T follicular helper cell (primary cell): ENCODE measurements at regions not wholly inside any gene's neighbourhood (a gene's known extent, or its start where the extent isn't known, plus 50 kb on each side); places are given as distances from the start of the nearest gene placed in this dataset.
"Not testable (repeated sequence)": the region's sequence is repeated elsewhere in the genome, so short reads cannot be mapped to it uniquely, and the experiment has no call there.

ENCODE experiments used
- DNase-seq: peaks from one replicate; pipeline ENCODE4 v3.0.0-alpha.2; 2020; ENCODE audit warnings: low read depth

DNA sequence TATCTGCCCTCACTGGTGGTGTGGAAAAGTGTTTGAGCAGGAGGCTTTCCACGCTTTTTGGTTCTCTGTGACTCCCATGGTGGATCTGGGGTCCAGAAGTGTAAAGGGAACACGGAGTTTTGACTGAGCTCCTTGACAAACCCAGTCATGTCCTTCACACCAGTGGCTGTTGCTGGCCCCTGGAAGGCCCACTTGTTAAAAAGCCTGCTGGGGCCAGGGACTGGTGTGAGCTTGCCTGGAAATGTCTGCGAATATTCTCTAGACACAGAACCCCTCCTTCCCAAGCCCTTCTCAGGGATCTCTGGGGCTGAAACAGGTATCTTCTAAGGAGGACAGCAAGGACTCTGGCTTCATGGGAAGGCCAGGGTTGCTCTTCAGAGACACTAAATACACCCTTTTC, 343.0 kb downstream of the TCERG1L start:
- no peak for DNase-seq

GRCh38 chr10:130968964-130969363, 342.6 kb downstream of the TCERG1L start:
- DNase-seq = no peak

DNA sequence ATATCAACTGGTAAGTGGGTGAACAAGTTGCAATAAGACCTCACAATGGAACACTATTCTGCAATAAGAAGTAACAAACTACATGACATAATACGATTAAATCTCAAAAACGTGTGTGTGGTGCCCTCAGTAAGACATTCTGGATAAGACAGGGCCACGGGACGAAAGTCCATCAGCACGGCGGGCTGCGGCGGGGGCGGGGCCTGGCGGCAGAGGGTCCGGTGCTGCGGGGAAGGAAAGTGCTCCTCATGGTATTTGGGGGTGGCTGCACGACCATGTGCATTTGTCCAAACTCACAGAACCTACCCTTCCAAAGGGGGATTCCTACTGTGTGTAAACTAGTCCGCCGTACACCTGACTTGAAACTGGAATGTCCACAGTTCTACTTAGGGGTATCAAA, 341.8 kb downstream of the TCERG1L start:
- no peak for DNase-seq

- no peak for DNase-seq
Measured at GRCh38 chr10:130970341-130971122, 341.0 kb downstream of the TCERG1L start.

GRCh38 chr10:130971123-130971435, 340.4 kb downstream of the TCERG1L start:
- no peak for DNase-seq

DNA sequence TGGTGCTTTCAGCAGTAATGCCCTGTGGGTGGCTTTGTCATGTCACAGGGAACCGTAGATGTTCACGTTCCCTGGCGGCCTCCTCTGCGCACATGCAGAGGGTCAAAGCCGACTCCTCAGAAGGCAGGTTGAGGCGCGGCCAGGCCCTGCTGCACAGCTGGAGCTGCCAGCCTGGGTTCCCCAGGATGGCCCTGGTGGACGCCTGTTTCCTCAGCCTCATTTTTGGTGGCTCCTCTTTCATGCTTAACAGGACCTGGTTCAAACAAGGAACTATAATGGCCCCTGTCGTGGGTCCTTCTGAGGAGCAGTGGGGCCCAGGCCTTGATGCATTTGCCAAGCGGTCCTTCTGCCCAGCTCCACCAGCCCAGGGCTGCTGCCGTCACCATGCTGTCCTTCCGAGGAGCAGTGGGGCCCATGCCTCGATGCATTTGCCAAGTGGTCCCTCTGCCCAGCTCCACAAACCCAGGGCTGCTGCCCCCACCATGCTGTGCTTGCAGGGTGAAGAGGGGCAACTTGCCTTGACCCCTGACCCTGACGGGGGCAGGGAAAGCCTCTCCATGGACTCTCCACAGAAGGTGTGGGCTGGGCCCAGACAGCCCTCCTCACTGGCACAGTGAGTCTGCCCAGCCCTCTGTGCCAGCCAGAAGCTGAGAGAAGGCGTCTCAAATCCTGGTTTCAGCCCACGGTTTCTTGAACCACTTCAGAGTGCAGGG, 338.2 kb downstream of the TCERG1L start:
- no peak for DNase-seq

GRCh38 chr10:130974166-130974565, 337.4 kb downstream of the TCERG1L start:
- no peak for DNase-seq

- DNase-seq = not testable (repeated sequence)
Measured at GRCh38 chr10:130975351-130975750, 336.2 kb downstream of the TCERG1L start.

GRCh38 chr10:130982802-130983201, 328.7 kb downstream of the TCERG1L start:
- DNase-seq = no peak

- no peak for DNase-seq
Measured at GRCh38 chr10:130983749-130984148, 327.8 kb downstream of the TCERG1L start.

GRCh38 chr10:130984686-130985085, 326.8 kb downstream of the TCERG1L start:
- DNase-seq = no peak

- DNase-seq = no peak
Measured at GRCh38 chr10:130985158-130985753, 326.3 kb downstream of the TCERG1L start.

DNA sequence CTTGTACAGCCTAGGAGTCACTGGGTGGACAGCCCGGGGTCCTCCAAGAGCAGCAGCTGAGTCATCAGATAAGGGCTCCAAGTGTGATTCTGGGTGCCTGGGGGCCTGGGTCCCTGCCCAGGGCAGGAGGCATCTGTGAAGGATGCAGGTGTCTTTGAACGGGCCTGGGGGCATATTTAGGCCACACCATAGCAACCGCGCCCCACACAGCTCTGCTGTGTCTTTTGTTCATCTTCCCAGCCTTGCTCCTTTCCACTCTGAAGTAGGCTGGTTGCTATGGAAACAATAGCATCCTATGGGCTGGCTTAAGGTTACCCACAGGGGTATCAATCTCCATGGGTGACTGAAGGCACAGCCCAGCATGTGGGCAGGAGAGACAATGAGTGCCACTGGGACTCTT, 324.7 kb downstream of the TCERG1L start:
- DNase-seq = no peak

GRCh38 chr10:130987401-130987800, 324.1 kb downstream of the TCERG1L start:
- no peak for DNase-seq

GRCh38 chr10:130989670-130990232, 321.8 kb downstream of the TCERG1L start:
- no peak for DNase-seq

GRCh38 chr10:130990486-130990885, 321.0 kb downstream of the TCERG1L start:
- no peak for DNase-seq

DNA sequence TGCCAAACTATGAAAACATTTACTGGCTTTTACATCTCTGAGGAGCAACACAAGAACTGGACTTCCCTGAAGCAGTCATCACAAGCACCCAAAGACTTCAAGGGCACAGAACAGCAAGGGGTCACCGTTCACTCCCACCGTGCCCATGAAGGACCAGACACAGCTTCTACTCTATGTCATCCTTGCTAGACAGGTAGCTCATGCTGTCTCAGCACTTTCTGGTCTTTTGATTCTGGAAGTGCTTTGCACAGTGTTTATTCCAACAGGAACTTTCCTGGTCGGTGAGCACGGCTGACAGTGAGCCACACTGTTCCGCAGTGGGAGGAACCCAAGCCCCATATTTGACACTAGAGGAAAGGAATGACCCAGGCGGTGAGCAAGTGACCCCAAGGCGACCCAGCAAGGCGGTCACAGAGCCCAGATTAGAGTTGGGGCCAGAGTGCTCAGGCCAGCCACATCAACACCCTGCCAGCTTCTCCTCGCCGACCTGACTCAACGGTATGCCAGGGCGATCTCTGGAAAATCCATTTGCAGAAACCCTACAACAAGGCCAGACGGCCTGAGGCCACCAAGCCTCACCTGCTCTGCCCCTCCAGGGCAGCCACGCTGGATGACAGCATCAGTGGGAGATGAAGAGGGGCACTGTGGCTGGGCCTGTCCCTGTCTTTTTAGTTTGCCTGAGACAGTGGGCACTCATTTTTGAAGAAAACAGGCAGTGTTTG, 318.6 kb downstream of the TCERG1L start:
- DNase-seq = no peak

GRCh38 chr10:130993612-130994011, 317.9 kb downstream of the TCERG1L start:
- no peak for DNase-seq

- no peak for DNase-seq
Measured at GRCh38 chr10:130994191-130994590, 317.3 kb downstream of the TCERG1L start.

DNA sequence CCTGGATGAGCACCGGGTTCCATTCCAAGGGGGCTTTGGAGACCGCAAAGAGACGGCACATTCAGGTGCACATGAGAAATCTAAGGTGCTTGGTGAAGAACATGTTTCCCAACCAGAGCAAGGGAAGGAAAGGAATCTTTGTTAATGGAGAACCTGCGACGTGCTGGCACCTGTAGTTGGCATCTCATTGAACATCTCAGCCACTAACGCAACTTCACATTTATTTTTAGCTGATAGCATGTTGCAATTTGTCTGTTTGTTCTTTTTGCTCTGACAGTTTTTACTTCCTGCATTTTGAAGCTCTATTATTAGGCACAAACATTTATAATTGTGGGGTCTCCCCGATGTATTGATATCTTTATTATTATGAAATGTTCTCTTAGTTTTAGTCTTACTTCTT, 316.7 kb downstream of the TCERG1L start:
- DNase-seq = no peak

DNA sequence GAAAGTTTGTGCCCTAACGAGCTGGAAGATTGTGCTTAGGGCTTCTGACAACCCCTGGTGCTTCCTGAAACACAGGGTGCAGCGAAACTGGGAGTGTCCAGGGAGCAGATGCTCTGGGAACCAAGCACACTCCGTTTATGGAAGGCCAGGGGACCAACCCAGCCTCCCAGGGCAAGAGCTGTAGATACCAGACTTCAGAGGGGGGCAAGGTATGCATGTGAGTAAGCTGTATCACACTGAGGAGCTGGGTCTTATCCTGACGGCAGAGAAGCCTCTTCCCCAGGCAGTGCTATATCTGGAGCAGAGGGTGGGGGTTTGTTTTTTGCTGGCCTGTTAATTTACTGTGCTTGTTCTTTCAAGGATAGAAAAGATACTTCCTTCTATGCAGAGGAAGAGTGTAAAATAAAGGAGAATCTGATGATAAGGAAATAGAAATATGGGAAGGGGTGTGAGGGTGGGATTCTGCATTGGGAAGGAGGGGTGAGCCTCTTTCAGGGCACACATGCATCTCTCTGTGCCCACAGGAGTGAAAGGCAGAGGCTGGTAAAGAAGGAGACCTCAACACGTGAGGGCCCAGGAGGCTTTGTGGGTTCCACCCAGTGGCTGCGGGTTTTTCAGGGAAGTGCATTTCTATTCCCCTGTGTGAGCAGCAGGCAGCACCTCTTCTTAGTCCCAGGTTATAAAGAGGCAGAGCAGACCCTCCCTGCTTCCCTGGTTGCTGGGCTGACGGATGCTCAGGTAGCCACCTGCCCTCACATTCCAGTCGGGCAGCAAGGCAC, 314.1 kb downstream of the TCERG1L start:
- no peak for DNase-seq
